HFFc6 (cell line): ENCODE measurements at regions not wholly inside any gene's neighbourhood (a gene's known extent, or its start where the extent isn't known, plus 50 kb on each side); places are given as distances from the start of the nearest gene placed in this dataset.

Experiments used
- DNase-seq: peaks from one replicate; pipeline ENCODE4 v3.0.0-alpha.2; 2018
- H3K27ac Mint-ChIP-seq: 2 replicates; pipeline ENCODE4 v1.8.0; 2020; ENCODE audit warnings: mild to moderate bottlenecking, mixed read lengths
- H3K27me3 Mint-ChIP-seq: 2 replicates; pipeline ENCODE4 v1.8.0; 2021; ENCODE audit warnings: mild to moderate bottlenecking, moderate library complexity, mixed read lengths; ENCODE audit not compliant: insufficient read depth
- H3K36me3 Mint-ChIP-seq: 2 replicates; pipeline ENCODE4 v1.8.0; 2021; ENCODE audit warnings: low read depth, mixed read lengths
- H3K4me1 Mint-ChIP-seq: 2 replicates; pipeline ENCODE4 v1.8.0; 2020; ENCODE audit warnings: low read depth, mixed read lengths
- H3K4me3 Mint-ChIP-seq: 2 replicates; pipeline ENCODE4 v1.8.0; 2020; ENCODE audit warnings: mild to moderate bottlenecking, moderate library complexity, mixed read lengths
- H3K9me3 Mint-ChIP-seq: 2 replicates; pipeline ENCODE4 v1.8.0; 2020; ENCODE audit warnings: mild to moderate bottlenecking, mixed read lengths
- CTCF ChIP-seq: fragments of 200-600 bp; sonication (generic); IDR thresholded peaks from 2 replicates; pipeline ENCODE4 v1.5.0; 2021; ENCODE audit warnings: antibody characterized with exemption, mild to moderate bottlenecking

GRCh38 chr10:125473143-125473793 is 209.7 kb downstream of the TEX36 start:
- no peak for DNase-seq
- H3K27ac Mint-ChIP-seq, result no peak overlapping the region
- no peak overlapping the region for H3K4me3 Mint-ChIP-seq
- no peaks in the 10 kb centered on the region for H3K4me1 Mint-ChIP-seq
- TF ChIP-seq CTCF, result no peak
- H3K27me3 Mint-ChIP-seq, result peaks cover 18% of the 10 kb centered on the region
- no peaks in the 10 kb centered on the region for H3K9me3 Mint-ChIP-seq
- no peaks in the 10 kb centered on the region for H3K36me3 Mint-ChIP-seq

- Mint-ChIP-seq H3K36me3 (no peaks in the 10 kb centered on the region), H3K9me3 (no peaks in the 10 kb centered on the region), H3K4me3 (no peak overlapping the region), H3K4me1 (no peaks in the 10 kb centered on the region), H3K27me3 (peaks cover 22% of the 10 kb centered on the region), H3K27ac (no peak overlapping the region)
- no peak for DNase-seq
- no peak for TF ChIP-seq CTCF
These were observed 210.9 kb downstream of the TEX36 start for GRCh38 chr10:125472010-125472607.

GRCh38 chr10:125468278-125468677 is 214.7 kb downstream of the TEX36 start:
- no peaks in the 10 kb centered on the region for H3K9me3 Mint-ChIP-seq
- TF ChIP-seq CTCF, result no peak
- H3K4me3 Mint-ChIP-seq, result no peak overlapping the region
- no peaks in the 10 kb centered on the region for H3K36me3 Mint-ChIP-seq
- H3K4me1 Mint-ChIP-seq, result no peaks in the 10 kb centered on the region
- DNase-seq, result no peak
- H3K27me3 Mint-ChIP-seq, result peaks cover 13% of the 10 kb centered on the region
- H3K27ac Mint-ChIP-seq, result no peak overlapping the region

GRCh38 chr10:125466685-125467084 is 216.3 kb downstream of the TEX36 start:
- Mint-ChIP-seq H3K27me3 (peaks cover 15% of the 10 kb centered on the region), H3K36me3 (no peaks in the 10 kb centered on the region), H3K4me3 (no peak overlapping the region), H3K9me3 (no peaks in the 10 kb centered on the region), H3K4me1 (no peaks in the 10 kb centered on the region), H3K27ac (no peak overlapping the region)
- no peak for TF ChIP-seq CTCF
- no peak for DNase-seq

GRCh38 chr10:125462845-125463244 is 220.1 kb downstream of the TEX36 start:
- Mint-ChIP-seq H3K9me3 (no peaks in the 10 kb centered on the region), H3K4me3 (no peak overlapping the region), H3K27ac (no peak overlapping the region), H3K36me3 (no peaks in the 10 kb centered on the region), H3K4me1 (no peaks in the 10 kb centered on the region), H3K27me3 (peaks cover 18% of the 10 kb centered on the region)
- DNase-seq, result no peak
- TF ChIP-seq CTCF, result no peak
